ENCODE measurements at regions not wholly inside any gene's neighbourhood (a gene's known extent, or its start where the extent isn't known, plus 50 kb on each side); places are given as distances from the start of the nearest gene placed in this dataset.

DNA sequence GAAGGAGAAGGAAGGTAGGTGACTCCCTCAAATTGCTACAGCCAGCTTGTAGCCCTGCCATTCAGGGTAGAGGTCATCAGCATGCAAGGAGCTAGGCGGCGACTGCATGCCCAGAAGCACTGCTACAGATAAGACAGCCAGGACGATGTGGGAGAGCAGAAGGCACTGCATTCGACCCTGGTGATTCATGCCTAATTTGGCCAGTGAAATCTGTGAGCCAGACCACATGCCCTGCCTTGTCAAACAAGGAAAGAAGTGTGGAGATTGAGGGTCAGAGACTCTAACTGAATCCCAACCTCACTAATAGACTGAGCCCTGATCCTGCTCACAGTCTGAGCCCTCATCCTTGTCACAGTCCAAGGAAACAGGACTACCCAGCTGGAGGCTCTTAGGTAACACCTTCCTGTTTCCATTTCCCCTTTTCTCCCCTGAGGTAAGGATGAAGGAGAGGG lies 86.6 kb downstream of the LINGO1 start (continued):
- TF ChIP-seq ZNF395 (CRISPR knock-in tag; IDR thresholded peaks at IDR 0.05) (0 out of 2 replicates have a peak, but pooled peaks have one; percentile 63), KDM5B (IDR thresholded peaks at IDR 0.05; ENCODE audit: insufficient replicate concordance, low read depth, low read length) (no peak), CTCFL (IDR thresholded peaks at IDR 0.05; ENCODE audit: borderline replicate concordance, insufficient read depth, low read depth, low read length, poor library complexity, severe bottlenecking) (no peak), AFF4 (CRISPR knock-in tag; IDR thresholded peaks at IDR 0.05) (no peak), ZC3H8 (IDR thresholded peaks at IDR 0.05) (no peak), ILK (tag; IDR thresholded peaks at IDR 0.05; ENCODE audit: borderline replicate concordance, low read depth) (no peak), ZC3H4 (CRISPR knock-in tag; IDR thresholded peaks at IDR 0.05; ENCODE audit: borderline replicate concordance) (no peak), CHD1 (IDR thresholded peaks at IDR 0.05; ENCODE audit: low read length) (no peak), ZNF830 (CRISPR knock-in tag; IDR thresholded peaks at IDR 0.05) (no peak), ZNF316 (IDR thresholded peaks at IDR 0.05) (no peak), FOSL1 (tag; conservative IDR thresholded peaks at IDR 0.05) (peak; percentile 76)
- TF ChIP-seq, protein P1, sequence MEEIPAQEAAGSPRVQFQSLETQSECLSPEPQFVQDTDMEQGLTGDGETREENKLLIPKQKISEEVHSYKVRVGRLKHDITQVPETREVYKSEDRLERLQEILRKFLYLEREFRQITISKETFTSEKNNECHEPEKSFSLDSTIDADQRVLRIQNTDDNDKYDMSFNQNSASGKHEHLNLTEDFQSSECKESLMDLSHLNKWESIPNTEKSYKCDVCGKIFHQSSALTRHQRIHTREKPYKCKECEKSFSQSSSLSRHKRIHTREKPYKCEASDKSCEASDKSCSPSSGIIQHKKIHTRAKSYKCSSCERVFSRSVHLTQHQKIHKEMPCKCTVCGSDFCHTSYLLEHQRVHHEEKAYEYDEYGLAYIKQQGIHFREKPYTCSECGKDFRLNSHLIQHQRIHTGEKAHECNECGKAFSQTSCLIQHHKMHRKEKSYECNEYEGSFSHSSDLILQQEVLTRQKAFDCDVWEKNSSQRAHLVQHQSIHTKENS (CRISPR knock-in tag; IDR thresholded peaks at IDR 0.05) = no peak
- TF ChIP-seq, protein P2, sequence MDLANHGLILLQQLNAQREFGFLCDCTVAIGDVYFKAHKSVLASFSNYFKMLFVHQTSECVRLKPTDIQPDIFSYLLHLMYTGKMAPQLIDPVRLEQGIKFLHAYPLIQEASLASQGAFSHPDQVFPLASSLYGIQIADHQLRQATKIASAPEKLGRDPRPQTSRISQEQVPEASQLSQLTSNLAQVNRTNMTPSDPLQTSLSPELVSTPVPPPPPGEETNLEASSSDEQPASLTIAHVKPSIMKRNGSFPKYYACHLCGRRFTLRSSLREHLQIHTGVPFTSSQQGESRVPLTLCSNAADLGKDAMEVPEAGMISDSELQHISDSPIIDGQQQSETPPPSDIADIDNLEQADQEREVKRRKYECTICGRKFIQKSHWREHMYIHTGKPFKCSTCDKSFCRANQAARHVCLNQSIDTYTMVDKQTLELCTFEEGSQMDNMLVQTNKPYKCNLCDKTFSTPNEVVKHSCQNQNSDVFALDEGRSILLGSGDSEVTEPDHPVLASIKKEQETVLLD (IDR thresholded peaks at IDR 0.05) = no peak
- TF ChIP-seq, protein P3, sequence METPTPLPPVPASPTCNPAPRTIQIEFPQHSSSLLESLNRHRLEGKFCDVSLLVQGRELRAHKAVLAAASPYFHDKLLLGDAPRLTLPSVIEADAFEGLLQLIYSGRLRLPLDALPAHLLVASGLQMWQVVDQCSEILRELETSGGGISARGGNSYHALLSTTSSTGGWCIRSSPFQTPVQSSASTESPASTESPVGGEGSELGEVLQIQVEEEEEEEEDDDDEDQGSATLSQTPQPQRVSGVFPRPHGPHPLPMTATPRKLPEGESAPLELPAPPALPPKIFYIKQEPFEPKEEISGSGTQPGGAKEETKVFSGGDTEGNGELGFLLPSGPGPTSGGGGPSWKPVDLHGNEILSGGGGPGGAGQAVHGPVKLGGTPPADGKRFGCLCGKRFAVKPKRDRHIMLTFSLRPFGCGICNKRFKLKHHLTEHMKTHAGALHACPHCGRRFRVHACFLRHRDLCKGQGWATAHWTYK (CRISPR knock-in tag; IDR thresholded peaks at IDR 0.05) = no peak
- TF ChIP-seq, protein P4, sequence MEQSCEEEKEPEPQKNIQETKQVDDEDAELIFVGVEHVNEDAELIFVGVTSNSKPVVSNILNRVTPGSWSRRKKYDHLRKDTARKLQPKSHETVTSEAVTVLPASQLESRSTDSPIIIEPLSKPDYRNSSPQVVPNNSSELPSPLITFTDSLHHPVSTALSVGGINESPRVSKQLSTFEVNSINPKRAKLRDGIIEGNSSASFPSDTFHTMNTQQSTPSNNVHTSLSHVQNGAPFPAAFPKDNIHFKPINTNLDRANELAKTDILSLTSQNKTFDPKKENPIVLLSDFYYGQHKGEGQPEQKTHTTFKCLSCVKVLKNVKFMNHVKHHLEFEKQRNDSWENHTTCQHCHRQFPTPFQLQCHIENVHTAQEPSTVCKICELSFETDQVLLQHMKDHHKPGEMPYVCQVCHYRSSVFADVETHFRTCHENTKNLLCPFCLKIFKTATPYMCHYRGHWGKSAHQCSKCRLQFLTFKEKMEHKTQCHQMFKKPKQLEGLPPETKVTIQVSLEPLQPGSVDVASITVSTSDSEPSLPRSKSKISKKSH (CRISPR knock-in tag; IDR thresholded peaks at IDR 0.05) = no peak

All from K562 (cell line).